ENCODE measurements at regions not wholly inside any gene's neighbourhood (a gene's known extent, or its start where the extent isn't known, plus 50 kb on each side); places are given as distances from the start of the nearest gene placed in this dataset.
"Not testable (repeated sequence)": the region's sequence is repeated elsewhere in the genome, so short reads cannot be mapped to it uniquely, and the experiment has no call there.

- no peaks in the 10 kb centered on the region for H3K36me3 ChIP-seq (replicated peaks)
- H3K27me3 ChIP-seq (replicated peaks), result no peaks in the 10 kb centered on the region
- DNase-seq, result no peak
- H3K27ac ChIP-seq, result no peak overlapping the region
- no peak overlapping the region for H3K4me3 ChIP-seq (ENCODE audit: low read depth, low read length)
- no peak for TF ChIP-seq CTCF (IDR thresholded peaks at IDR 0.05; ENCODE audit: low read depth, low read length, missing control alignments)
- in situ Hi-C loops (cut with HindIII; ENCODE audit: low pct_ligation_motif_present, low sequenced_read_pairs), result no loop called here
Measured at GRCh38 chrX:108900333-108900732, 164.0 kb upstream of the IRS4 start.

- H3K27me3 ChIP-seq (replicated peaks); in situ Hi-C loops (cut with HindIII; ENCODE audit: low pct_ligation_motif_present, low sequenced_read_pairs); H3K36me3 ChIP-seq (replicated peaks); H3K4me3 ChIP-seq (ENCODE audit: low read depth, low read length); H3K27ac ChIP-seq; DNase-seq: not testable (repeated sequence)
Measured at GRCh38 chrX:108896349-108896748, 160.0 kb upstream of the IRS4 start.

GRCh38 chrX:108892501-108892900 lies 156.1 kb upstream of the IRS4 start:
- no peak for TF ChIP-seq CTCF (IDR thresholded peaks at IDR 0.05; ENCODE audit: low read depth, low read length, missing control alignments)

GRCh38 chrX:108875548-108875947 lies 139.2 kb upstream of the IRS4 start:
- in situ Hi-C loops (cut with HindIII; ENCODE audit: low pct_ligation_motif_present, low sequenced_read_pairs), result no loop called here
- H3K36me3 ChIP-seq (replicated peaks), result no peaks in the 10 kb centered on the region
- no peaks in the 10 kb centered on the region for H3K27me3 ChIP-seq (replicated peaks)
- no peak for TF ChIP-seq CTCF (IDR thresholded peaks at IDR 0.05; ENCODE audit: low read depth, low read length, missing control alignments)
- no peak overlapping the region for H3K4me3 ChIP-seq (ENCODE audit: low read depth, low read length)
- DNase-seq, result no peak
- H3K27ac ChIP-seq, result no peak overlapping the region

More at GRCh38 chrX:108892501-108892900, 156.1 kb upstream of the IRS4 start:
- H3K27me3 ChIP-seq (replicated peaks), result no peaks in the 10 kb centered on the region
- in situ Hi-C loops (cut with HindIII; ENCODE audit: low pct_ligation_motif_present, low sequenced_read_pairs), result no loop called here
- H3K4me3 ChIP-seq (ENCODE audit: low read depth, low read length), result no peak overlapping the region
- no peaks in the 10 kb centered on the region for H3K36me3 ChIP-seq (replicated peaks)
- no peak overlapping the region for H3K27ac ChIP-seq
- DNase-seq, result no peak

GRCh38 chrX:108843039-108843438 lies 106.7 kb upstream of the IRS4 start:
- H3K4me3 ChIP-seq (ENCODE audit: low read depth, low read length); H3K27ac ChIP-seq; H3K36me3 ChIP-seq (replicated peaks); in situ Hi-C loops (cut with HindIII; ENCODE audit: low pct_ligation_motif_present, low sequenced_read_pairs); DNase-seq; H3K27me3 ChIP-seq (replicated peaks): not testable (repeated sequence)

GRCh38 chrX:108833993-108834392 lies 97.6 kb upstream of the IRS4 start:
- no peaks in the 10 kb centered on the region for H3K27me3 ChIP-seq (replicated peaks)
- no peak overlapping the region for H3K4me3 ChIP-seq (ENCODE audit: low read depth, low read length)
- TF ChIP-seq CTCF (IDR thresholded peaks at IDR 0.05; ENCODE audit: low read depth, low read length, missing control alignments), result no peak
- in situ Hi-C loops (cut with HindIII; ENCODE audit: low pct_ligation_motif_present, low sequenced_read_pairs), result no loop called here
- no peak for DNase-seq
- no peak overlapping the region for H3K27ac ChIP-seq
- H3K36me3 ChIP-seq (replicated peaks), result no peaks in the 10 kb centered on the region

GRCh38 chrX:108811891-108812290 lies 75.5 kb upstream of the IRS4 start:
- H3K27ac ChIP-seq, result no peak overlapping the region
- DNase-seq, result no peak
- in situ Hi-C loops (cut with HindIII; ENCODE audit: low pct_ligation_motif_present, low sequenced_read_pairs), result no loop called here

More at GRCh38 chrX:108811891-108812290, 75.5 kb upstream of the IRS4 start:
- TF ChIP-seq CTCF (IDR thresholded peaks at IDR 0.05; ENCODE audit: low read depth, low read length, missing control alignments), result no peak
- Histone ChIP-seq H3K36me3 (replicated peaks) (no peaks in the 10 kb centered on the region), H3K4me3 (ENCODE audit: low read depth, low read length) (no peak overlapping the region), H3K27me3 (replicated peaks) (no peaks in the 10 kb centered on the region)
